ENCODE measurements at regions not wholly inside any gene's neighbourhood (a gene's known extent, or its start where the extent isn't known, plus 50 kb on each side); places are given as distances from the start of the nearest gene placed in this dataset.
"Not testable (repeated sequence)": the region's sequence is repeated elsewhere in the genome, so short reads cannot be mapped to it uniquely, and the experiment has no call there.

DNA sequence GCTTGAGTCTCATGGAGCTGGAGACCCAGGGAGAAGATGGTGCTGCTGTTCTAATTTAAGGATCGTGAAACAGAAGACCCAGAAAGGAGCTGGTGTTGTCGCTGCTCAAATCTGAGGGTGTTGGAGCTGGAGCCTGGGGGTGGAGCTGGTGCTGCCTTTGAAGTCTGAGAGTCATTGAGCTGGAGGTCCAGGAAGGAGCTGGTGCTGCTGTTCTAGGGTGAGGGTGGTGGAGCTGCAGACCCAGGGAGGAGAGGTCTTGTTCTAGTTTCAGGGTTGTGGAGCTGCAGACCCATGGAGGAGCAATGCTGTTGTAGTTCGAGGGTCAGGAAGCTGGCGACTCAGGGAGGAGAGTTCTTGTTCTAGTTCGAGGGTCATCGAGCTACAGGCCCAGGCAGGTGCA lies 84.1 kb upstream of the ZNF479 start:
- Mint-ChIP-seq H3K4me1 (ENCODE audit: low read depth) (no peaks in the 10 kb centered on the region), H3K36me3 (ENCODE audit: low read depth) (no peaks in the 10 kb centered on the region), H3K4me3 (no peak overlapping the region), H3K27ac (no peak overlapping the region), H3K27me3 (ENCODE audit: low read depth) (no peaks in the 10 kb centered on the region), H3K9me3 (peaks cover 78% of the 10 kb centered on the region)
- DNase-seq (ENCODE audit: low spot score) = no peak

DNA sequence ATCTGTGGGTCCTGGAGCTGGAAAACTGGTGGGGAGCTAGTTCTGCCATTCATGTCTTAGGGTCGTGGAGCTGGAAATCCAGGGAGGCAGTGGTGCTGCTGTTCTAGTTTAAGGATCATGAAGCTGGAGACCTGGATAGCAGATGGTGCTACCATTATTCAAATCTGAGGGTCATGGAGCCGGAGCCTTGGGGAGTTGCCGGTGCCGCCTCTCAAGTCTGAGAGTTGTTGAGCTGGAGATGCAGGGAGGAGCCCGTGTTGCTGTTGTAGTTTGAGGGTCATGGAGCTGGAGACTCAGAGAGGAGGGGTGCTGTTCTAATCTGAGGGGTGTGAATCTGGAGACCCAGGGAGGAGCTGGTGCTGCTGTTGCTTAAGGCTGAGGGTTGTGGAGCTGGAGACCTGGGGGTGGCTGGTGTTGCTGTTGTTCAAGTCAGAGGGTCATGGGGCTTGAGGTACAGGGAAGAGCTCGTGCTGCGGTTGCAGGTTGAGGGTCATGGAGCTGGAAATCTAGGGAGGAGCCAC lies 86.0 kb upstream of the ZNF479 start:
- Mint-ChIP-seq H3K4me1 (ENCODE audit: low read depth) (no peaks in the 10 kb centered on the region), H3K27ac (no peak overlapping the region), H3K27me3 (ENCODE audit: low read depth) (no peaks in the 10 kb centered on the region), H3K9me3 (peaks cover 85% of the 10 kb centered on the region), H3K36me3 (ENCODE audit: low read depth) (peaks cover 2% of the 10 kb centered on the region), H3K4me3 (no peak overlapping the region)
- no peak for DNase-seq (ENCODE audit: low spot score)

- DNase-seq (ENCODE audit: low spot score) = no peak
- H3K9me3 Mint-ChIP-seq = peaks cover 84% of the 10 kb centered on the region
- peaks cover 2% of the 10 kb centered on the region for H3K36me3 Mint-ChIP-seq (ENCODE audit: low read depth)
- no peak overlapping the region for H3K4me3 Mint-ChIP-seq
- H3K27me3 Mint-ChIP-seq (ENCODE audit: low read depth) = no peaks in the 10 kb centered on the region
- H3K4me1 Mint-ChIP-seq (ENCODE audit: low read depth) = no peaks in the 10 kb centered on the region
- no peak overlapping the region for H3K27ac Mint-ChIP-seq
Observed at GRCh38 chr7:57220746-57221145, 88.5 kb upstream of the ZNF479 start.

- H3K9me3 Mint-ChIP-seq = peaks cover 61% of the 10 kb centered on the region
- H3K27ac Mint-ChIP-seq = no peak overlapping the region
- H3K27me3 Mint-ChIP-seq (ENCODE audit: low read depth) = no peaks in the 10 kb centered on the region
- H3K4me1 Mint-ChIP-seq (ENCODE audit: low read depth) = no peaks in the 10 kb centered on the region
- peaks cover 4% of the 10 kb centered on the region for H3K36me3 Mint-ChIP-seq (ENCODE audit: low read depth)
- no peak overlapping the region for H3K4me3 Mint-ChIP-seq
- DNase-seq (ENCODE audit: low spot score) = no peak
Observed at GRCh38 chr7:57225666-57226065, 93.4 kb upstream of the ZNF479 start.

DNA sequence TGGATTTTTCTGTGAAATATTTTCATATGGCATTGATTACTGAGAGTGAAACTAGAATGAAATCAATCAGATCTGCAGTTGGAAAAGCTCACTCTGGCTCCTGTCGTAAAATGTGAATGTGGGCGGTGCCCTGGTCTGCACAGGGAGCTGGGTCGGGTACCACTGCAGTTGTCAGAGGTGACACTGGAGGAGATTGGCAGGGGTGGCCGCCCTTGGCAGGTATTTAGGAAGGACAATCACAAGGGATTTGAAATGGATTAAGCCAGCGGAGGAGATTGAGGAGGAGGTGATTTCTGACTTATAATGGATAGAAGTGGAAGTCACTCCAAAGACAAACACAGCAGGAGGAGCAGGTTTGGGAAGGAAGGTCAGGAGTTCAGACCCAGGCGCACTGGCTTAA lies 109.0 kb upstream of the ZNF479 start:
- DNase-seq (ENCODE audit: low spot score); H3K4me1 Mint-ChIP-seq (ENCODE audit: low read depth); H3K36me3 Mint-ChIP-seq (ENCODE audit: low read depth); H3K27ac Mint-ChIP-seq; H3K27me3 Mint-ChIP-seq (ENCODE audit: low read depth); H3K4me3 Mint-ChIP-seq: not testable (repeated sequence)
- peaks cover 45% of the 10 kb centered on the region for H3K9me3 Mint-ChIP-seq

GRCh38 chr7:57243551-57243950 lies 111.3 kb upstream of the ZNF479 start:
- H3K4me3 Mint-ChIP-seq; DNase-seq (ENCODE audit: low spot score); H3K27me3 Mint-ChIP-seq (ENCODE audit: low read depth); H3K36me3 Mint-ChIP-seq (ENCODE audit: low read depth); H3K4me1 Mint-ChIP-seq (ENCODE audit: low read depth); H3K27ac Mint-ChIP-seq: not testable (repeated sequence)
- peaks cover 51% of the 10 kb centered on the region for H3K9me3 Mint-ChIP-seq

- not testable (repeated sequence) for H3K27me3 Mint-ChIP-seq (ENCODE audit: low read depth); DNase-seq (ENCODE audit: low spot score); H3K27ac Mint-ChIP-seq; H3K4me3 Mint-ChIP-seq; H3K4me1 Mint-ChIP-seq (ENCODE audit: low read depth); H3K36me3 Mint-ChIP-seq (ENCODE audit: low read depth)
- H3K9me3 Mint-ChIP-seq = peaks cover 54% of the 10 kb centered on the region
Observed at GRCh38 chr7:57244345-57244980, 112.2 kb upstream of the ZNF479 start.

DNA sequence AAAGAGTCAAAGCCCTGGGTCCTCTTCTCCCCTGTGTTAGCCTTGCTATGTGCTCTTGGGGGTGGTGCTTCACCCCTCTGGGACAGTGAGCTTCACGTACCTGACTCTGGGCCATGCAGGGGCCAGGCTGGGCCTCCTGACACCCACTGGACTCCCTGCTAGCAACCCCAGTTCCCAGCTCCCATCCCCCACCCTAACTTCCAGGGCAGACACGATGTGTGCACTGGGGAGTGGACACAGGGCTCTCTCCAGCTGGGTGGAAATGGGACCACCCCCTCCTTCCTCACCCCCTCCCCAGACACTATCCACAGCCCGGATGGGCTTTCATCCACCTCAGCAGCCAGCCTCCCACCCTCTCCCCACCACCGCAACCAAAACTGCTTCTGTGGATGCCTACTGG lies 113.0 kb upstream of the ZNF479 start:
- Mint-ChIP-seq H3K36me3 (ENCODE audit: low read depth) (no peaks in the 10 kb centered on the region), H3K27ac (no peak overlapping the region), H3K4me3 (no peak overlapping the region), H3K27me3 (ENCODE audit: low read depth) (no peaks in the 10 kb centered on the region), H3K9me3 (peaks cover 54% of the 10 kb centered on the region), H3K4me1 (ENCODE audit: low read depth) (no peaks in the 10 kb centered on the region)
- DNase-seq (ENCODE audit: low spot score) = no peak

DNA sequence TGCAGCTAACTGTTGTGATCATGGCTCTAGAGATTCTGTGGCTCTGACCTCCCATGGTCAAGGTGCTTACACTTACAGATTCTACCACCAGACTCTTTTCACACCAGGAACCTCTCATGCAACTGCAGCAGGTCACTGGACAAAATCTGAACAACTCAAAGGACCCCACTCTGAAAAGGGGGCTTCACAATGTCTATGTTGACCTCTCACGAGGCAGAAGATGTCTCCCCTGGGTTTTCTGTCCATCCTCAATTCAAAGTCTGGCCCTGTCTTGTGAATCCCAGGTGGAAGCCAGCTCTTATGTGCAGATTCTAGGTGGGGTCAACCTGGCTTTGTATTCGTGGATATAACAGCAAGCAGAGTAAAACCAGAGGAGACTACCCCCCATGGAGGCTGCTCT lies 118.6 kb upstream of the ZNF479 start:
- DNase-seq (ENCODE audit: low spot score) = no peak
- Mint-ChIP-seq H3K9me3 (peaks cover 47% of the 10 kb centered on the region), H3K36me3 (ENCODE audit: low read depth) (no peaks in the 10 kb centered on the region), H3K27ac (no peak overlapping the region), H3K4me1 (ENCODE audit: low read depth) (no peaks in the 10 kb centered on the region), H3K27me3 (ENCODE audit: low read depth) (no peaks in the 10 kb centered on the region), H3K4me3 (no peak overlapping the region)

DNA sequence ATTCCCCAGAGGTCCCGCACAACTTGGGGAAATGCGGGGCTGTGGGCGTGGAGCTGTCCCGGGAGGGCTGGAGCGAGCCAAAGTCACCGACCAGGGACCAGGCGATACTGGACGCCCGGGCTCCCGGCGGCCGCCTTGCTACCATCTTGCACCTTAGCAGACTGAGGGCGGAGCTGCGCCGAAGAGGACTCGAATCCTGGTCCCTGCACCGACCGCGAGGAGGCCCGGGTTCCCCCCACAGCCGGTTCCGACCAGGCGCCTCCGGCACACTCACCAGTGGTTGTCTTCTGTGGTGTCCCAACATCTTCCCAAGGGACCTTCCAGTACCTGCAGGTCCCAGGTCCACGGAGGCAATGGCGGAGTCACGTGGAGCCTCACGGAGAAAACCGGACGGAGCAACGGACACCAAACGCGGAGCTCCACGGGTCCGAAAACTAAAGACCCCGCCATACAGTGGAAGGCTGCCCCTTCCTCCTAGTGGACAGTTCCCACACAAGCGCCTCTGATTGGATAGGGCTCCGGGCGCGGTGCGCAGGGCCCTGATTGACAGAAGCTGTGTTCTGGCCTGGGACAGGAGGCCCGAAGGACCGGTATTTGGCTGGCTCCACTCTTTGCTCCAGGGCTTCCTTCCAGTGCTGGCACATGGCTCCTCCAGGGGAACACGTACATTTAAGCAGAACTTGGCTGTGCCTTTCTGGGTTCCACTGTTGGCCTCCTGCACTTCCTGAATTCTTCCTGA lies 124.6 kb upstream of the ZNF479 start:
- H3K9me3 Mint-ChIP-seq = peaks cover 31% of the 10 kb centered on the region
- H3K27me3 Mint-ChIP-seq (ENCODE audit: low read depth) = no peaks in the 10 kb centered on the region
- no peak overlapping the region for H3K4me3 Mint-ChIP-seq
- H3K27ac Mint-ChIP-seq = no peak overlapping the region
- no peaks in the 10 kb centered on the region for H3K4me1 Mint-ChIP-seq (ENCODE audit: low read depth)
- no peak for DNase-seq (ENCODE audit: low spot score)
- no peaks in the 10 kb centered on the region for H3K36me3 Mint-ChIP-seq (ENCODE audit: low read depth)

DNA sequence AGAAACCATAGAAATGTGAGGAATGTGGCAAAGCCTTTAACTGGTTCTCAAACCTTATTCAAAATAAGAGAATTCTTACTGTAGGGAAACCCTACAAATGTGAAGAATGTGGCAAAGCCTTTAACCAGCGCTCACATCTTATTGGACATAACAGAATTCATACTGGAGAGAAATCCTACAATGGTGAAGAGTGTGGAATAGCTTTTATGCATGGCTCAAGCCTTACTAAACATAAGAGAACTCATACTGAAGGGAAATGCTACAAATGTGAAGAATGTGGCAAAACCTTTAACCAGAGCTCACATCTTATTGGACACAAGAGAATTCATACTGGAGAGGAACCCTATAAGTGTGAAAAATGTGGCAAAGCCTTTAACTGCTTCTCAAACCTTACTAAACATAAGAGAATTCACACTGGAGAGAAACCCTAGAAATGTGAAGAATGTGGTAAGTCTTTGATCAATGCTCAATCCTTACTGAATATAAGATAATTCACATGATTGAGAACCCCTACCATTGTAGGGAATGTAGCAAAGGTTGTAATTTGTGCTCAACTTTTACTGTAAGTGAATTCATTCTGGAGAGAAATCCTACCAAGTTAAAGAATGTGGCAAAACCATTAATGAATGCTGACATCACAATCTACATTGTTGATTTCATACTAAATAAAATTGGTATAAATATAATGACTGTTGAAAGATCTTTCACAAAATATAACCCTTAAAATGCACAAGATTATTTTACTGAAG lies 142.5 kb upstream of the ZNF479 start:
- no peaks in the 10 kb centered on the region for H3K27me3 Mint-ChIP-seq (ENCODE audit: low read depth)
- no peaks in the 10 kb centered on the region for H3K4me1 Mint-ChIP-seq (ENCODE audit: low read depth)
- H3K9me3 Mint-ChIP-seq = peaks cover 74% of the 10 kb centered on the region

GRCh38 chr7:57300747-57301146 lies 149.2 kb upstream of the ZNF716 start:
- H3K27ac Mint-ChIP-seq = no peak overlapping the region
- H3K9me3 Mint-ChIP-seq = peaks cover 36% of the 10 kb centered on the region

More for the DNA sequence above, 142.5 kb upstream of the ZNF479 start:
- Mint-ChIP-seq H3K27ac (no peak overlapping the region), H3K36me3 (ENCODE audit: low read depth) (no peaks in the 10 kb centered on the region), H3K4me3 (no peak overlapping the region)
- no peak for DNase-seq (ENCODE audit: low spot score)

GRCh38 chr7:57305192-57305748 lies 144.7 kb upstream of the ZNF716 start:
- Mint-ChIP-seq H3K36me3 (ENCODE audit: low read depth) (no peaks in the 10 kb centered on the region), H3K4me1 (ENCODE audit: low read depth) (no peaks in the 10 kb centered on the region), H3K9me3 (peaks cover 43% of the 10 kb centered on the region), H3K27me3 (ENCODE audit: low read depth) (no peaks in the 10 kb centered on the region), H3K27ac (no peak overlapping the region), H3K4me3 (no peak overlapping the region)
- DNase-seq (ENCODE audit: low spot score) = no peak

More at GRCh38 chr7:57300747-57301146, 149.2 kb upstream of the ZNF716 start:
- Mint-ChIP-seq H3K4me1 (ENCODE audit: low read depth) (no peaks in the 10 kb centered on the region), H3K36me3 (ENCODE audit: low read depth) (peaks cover 3% of the 10 kb centered on the region), H3K27me3 (ENCODE audit: low read depth) (no peaks in the 10 kb centered on the region), H3K4me3 (no peak overlapping the region)
- DNase-seq (ENCODE audit: low spot score) = no peak
